Esophagus muscularis mucosa (tissue), 3 donors: ENCODE measurements at regions not wholly inside any gene's neighbourhood (a gene's known extent, or its start where the extent isn't known, plus 50 kb on each side); places are given as distances from the start of the nearest gene placed in this dataset.

Source experiments
- CTCF ChIP-seq, 3 experiments: fragments of 200-600 bp in 2 of 3; fragments of 450-650 bp in 1 of 3; sonication (generic) in 2 of 3; IDR thresholded peaks; one replicate each; pipeline ENCODE4 v1.5.1; 2017 to 2019; ENCODE audit warnings: antibody characterized with exemption in 3 of 3, mild to moderate bottlenecking in 2 of 3, moderate library complexity in 1 of 3
- POLR2A ChIP-seq: fragments of 450-650 bp; IDR thresholded peaks from one replicate; pipeline ENCODE4 v1.6.1; 2017; ENCODE audit warnings: antibody characterized with exemption, moderate library complexity, mild to moderate bottlenecking, low read depth

GRCh38 chr14:38409071-38409705 lies 153.3 kb upstream of the CLEC14A start:
- TF ChIP-seq CTCF (IDR thresholded peaks at IDR 0.05) (no peak), POLR2A (no peak)
